HCT116 (cell line): ENCODE measurements at regions not wholly inside any gene's neighbourhood (a gene's known extent, or its start where the extent isn't known, plus 50 kb on each side); places are given as distances from the start of the nearest gene placed in this dataset.

Source experiments
- ATAC-seq: fragments of 200-7000 bp; cut with Tn5 transposase; 2 replicates; pipeline ENCODE4 v1.9.1; 2020; ENCODE audit warnings: mild to moderate bottlenecking, moderate library complexity
- BruUV-seq: library from RNA; stranded (reverse); fragments of 400-500 nt; replicated peaks from 2 replicates; lab custom pipeline; 2021; lab: Mats Ljungman, UMichigan
- CTCF ChIA-PET: fragments of 300-600 bp; sonication (Branson Sonifier 250); formaldehyde crosslinking; loops from one replicate; lab custom pipeline; 2021; ENCODE audit warnings: antibody characterized with exemption; lab: Charles Lee
- POLR2A ChIA-PET: fragments of 300-600, 350-600 bp; sonication (Branson Sonifier 250); formaldehyde crosslinking; loops from one replicate; lab custom pipeline; 2021; ENCODE audit warnings: antibody characterized with exemption; lab: Charles Lee
- RAD21 ChIA-PET, 2 experiments: fragments of 300-600 bp; sonication (Branson Sonifier 250); formaldehyde crosslinking; loops; one replicate each; lab custom pipeline; 2023; ENCODE audit warnings: low total read pairs in 2 of 2; ENCODE audit not compliant: uncharacterized antibody in 2 of 2, unreplicated experiment in 2 of 2, low non-redundant PET in 1 of 2; lab: Charles Lee
- DNase-seq: peaks from one replicate; pipeline ENCODE4 v3.0.0-alpha.2; 2010; ENCODE audit warnings: low read depth, low spot score
- H2AFZ ChIP-seq: fragments of 200-600 bp; shearing (Covaris generic), sonication (generic); 2 replicates; pipeline ENCODE4 v1.6.1; 2017; ENCODE audit warnings: low read depth, mixed run types, mixed read lengths, antibody characterized with exemption, low read length; ENCODE audit not compliant: poor library complexity, severe bottlenecking
- H3K27ac ChIP-seq: 2 replicates; pipeline ENCODE4 v1.5.1; 2012; ENCODE audit warnings: low read depth, low read length
- H3K27me3 ChIP-seq: fragments of 200-600 bp; sonication (generic); 2 replicates; pipeline ENCODE4 v1.6.1; 2016; ENCODE audit warnings: mixed run types, low read length, mixed read lengths; ENCODE audit not compliant: insufficient read depth
- H3K36me3 ChIP-seq, 2 experiments: fragments of 200-500 bp in 1 of 2; fragments of 200-600 bp in 1 of 2; sonication (Bioruptor generic) in 1 of 2; sonication (generic) in 1 of 2; 2 replicates each; pipeline versions ENCODE4 v1.5.1 to v1.6.1; 2014 to 2016; ENCODE audit warnings: low read length in 2 of 2, inconsistent platforms in 1 of 2, mixed read lengths in 1 of 2, mixed run types in 1 of 2; ENCODE audit not compliant: insufficient read depth in 2 of 2, control insufficient read depth in 1 of 2
- H3K4me1 ChIP-seq, 2 experiments: fragments of 200-600 bp in 1 of 2; sonication (generic) in 1 of 2; 2 replicates each; pipeline versions ENCODE4 v1.5.1 to v1.6.1; 2012 to 2017; ENCODE audit warnings: low read length in 2 of 2, inconsistent platforms in 1 of 2, mild to moderate bottlenecking in 1 of 2, mixed read lengths in 1 of 2, mixed run types in 1 of 2, moderate library complexity in 1 of 2; ENCODE audit not compliant: insufficient read depth in 2 of 2, control insufficient read depth in 1 of 2
- H3K4me2 ChIP-seq: fragments of 200-600 bp; sonication (generic); 2 replicates; pipeline ENCODE4 v1.6.1; 2017; ENCODE audit warnings: mixed run types, low read length, mixed read lengths
- H3K4me3 ChIP-seq, 2 experiments: fragments of 200-600 bp in 1 of 2; sonication (generic) in 1 of 2; replicated peaks in 1 of 2; 2 replicates each; pipeline ENCODE4 v1.5.1; 2011 to 2016; ENCODE audit warnings: low read length in 2 of 2, control low read depth in 1 of 2, low read depth in 1 of 2, mild to moderate bottlenecking in 1 of 2, mixed read lengths in 1 of 2, mixed run types in 1 of 2
- H3K79me2 ChIP-seq: fragments of 200-600 bp; sonication (generic); 2 replicates; pipeline ENCODE4 v1.6.1; 2017; ENCODE audit warnings: mild to moderate bottlenecking, mixed run types, low read length, moderate library complexity, mixed read lengths; ENCODE audit not compliant: insufficient read depth
- H3K9ac ChIP-seq: fragments of 200-600 bp; sonication (generic); 2 replicates; pipeline ENCODE4 v1.6.1; 2016; ENCODE audit warnings: low read length, mixed read lengths
- H3K9me2 ChIP-seq: fragments of 200-600 bp; sonication (generic), shearing (Covaris generic); 2 replicates; pipeline ENCODE4 v1.6.1; 2017; ENCODE audit warnings: mixed run types, mild to moderate bottlenecking, moderate library complexity; ENCODE audit not compliant: insufficient read depth
- H3K9me3 ChIP-seq, 2 experiments: fragments of 200-500 bp in 1 of 2; fragments of 200-600 bp in 1 of 2; sonication (Bioruptor generic) in 1 of 2; sonication (generic) in 1 of 2; 2 replicates each; pipeline ENCODE4 v1.6.1; 2014 to 2017; ENCODE audit warnings: low read length in 2 of 2, mixed read lengths in 2 of 2, inconsistent platforms in 1 of 2, low read depth in 1 of 2, mild to moderate bottlenecking in 1 of 2, mixed run types in 1 of 2, moderate library complexity in 1 of 2; ENCODE audit not compliant: control insufficient read depth in 1 of 2, insufficient read depth in 1 of 2
- H4K20me1 ChIP-seq: fragments of 200-600 bp; sonication (generic), shearing (Covaris generic); 2 replicates; pipeline ENCODE4 v1.6.1; 2017; ENCODE audit warnings: mixed run types, mild to moderate bottlenecking, moderate library complexity; ENCODE audit not compliant: insufficient read depth
- CBX3 ChIP-seq: IDR thresholded peaks from 2 replicates; pipeline ENCODE4 v1.6.1; 2012; ENCODE audit warnings: low read depth
- EGR1 ChIP-seq: IDR thresholded peaks from 2 replicates; pipeline ENCODE4 v1.6.1; 2012; ENCODE audit warnings: low read depth
- EZH2 ChIP-seq: fragments of 200-600 bp; sonication (generic); IDR thresholded peaks from 2 replicates; pipeline ENCODE4 v1.6.1; 2017; ENCODE audit warnings: antibody characterized with exemption, mixed run types
- EZH2phosphoT487 ChIP-seq: fragments of 200-600 bp; IDR thresholded peaks from 2 replicates; pipeline ENCODE4 v1.6.1; 2018; ENCODE audit warnings: antibody characterized with exemption, borderline replicate concordance
- FOSL1 ChIP-seq: IDR thresholded peaks from 2 replicates; pipeline ENCODE4 v1.6.1; 2012; ENCODE audit warnings: low read depth
- MAX ChIP-seq: IDR thresholded peaks from 2 replicates; pipeline ENCODE4 v1.6.1; 2012
- POLR2A ChIP-seq: IDR thresholded peaks from 2 replicates; pipeline ENCODE4 v1.7.0; 2011; ENCODE audit warnings: borderline replicate concordance; ENCODE audit not compliant: insufficient read depth, insufficient read length; ENCODE audit errors: extremely low read depth
- POLR2AphosphoS5 ChIP-seq: IDR thresholded peaks from 2 replicates; pipeline ENCODE4 v1.6.1; 2011; ENCODE audit warnings: mild to moderate bottlenecking, low read depth, low read length, moderate library complexity
- RAD21 ChIP-seq: IDR thresholded peaks from 2 replicates; pipeline ENCODE4 v1.6.1; 2012; ENCODE audit warnings: low read depth, mild to moderate bottlenecking
- REST ChIP-seq: IDR thresholded peaks from 2 replicates; pipeline ENCODE4 v1.6.1; 2012; ENCODE audit warnings: low read depth
- SIN3A ChIP-seq: IDR thresholded peaks from 2 replicates; pipeline ENCODE4 v1.6.1; 2012; ENCODE audit warnings: low read depth
- ZFX ChIP-seq: fragments of 450-650 bp; IDR thresholded peaks from 2 replicates; pipeline ENCODE4 v1.6.1; 2017
- intact Hi-C: fragments of 100-400 bp; cut with micrococcal nuclease; formaldehyde crosslinking; loops from 2 replicates; pipeline ENCODE4 v1.10.0; 2022

DNA sequence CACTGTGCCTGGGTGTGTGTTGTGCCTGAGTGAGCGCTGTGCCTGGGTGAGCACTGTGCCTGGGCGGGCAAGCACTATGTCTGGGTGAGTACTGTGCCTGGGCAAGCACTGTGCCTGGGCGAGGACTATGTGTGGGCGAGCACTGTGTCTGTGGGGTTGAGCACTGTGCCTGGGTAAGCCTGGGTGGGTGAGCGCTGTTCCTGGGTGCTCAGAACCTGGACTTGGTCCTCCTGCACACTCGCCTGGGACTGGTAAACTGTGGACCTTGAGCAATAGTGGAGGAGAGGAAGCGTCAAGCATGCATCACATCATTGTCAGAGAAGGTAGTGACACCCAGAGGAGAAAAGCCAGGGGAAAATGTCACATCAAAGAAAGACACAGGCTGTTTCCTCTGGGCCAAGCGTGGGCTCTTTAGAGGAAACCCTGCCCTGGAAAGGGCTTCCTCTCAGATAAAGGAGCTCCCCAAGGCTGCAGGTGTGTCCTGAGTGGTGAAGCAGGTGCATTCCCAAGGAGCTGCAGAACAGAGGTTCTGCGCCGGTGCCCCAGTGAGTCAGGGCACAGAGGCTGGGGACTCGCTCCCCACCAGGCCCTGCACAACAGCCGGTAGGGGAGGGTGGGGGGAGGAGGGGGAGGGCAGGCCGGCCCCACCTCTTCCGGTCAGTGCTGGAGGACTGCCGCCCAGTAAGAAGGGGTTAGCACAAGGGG lies 141.2 kb downstream of the TEX29 start:
- no peak for TF ChIP-seq EZH2
- no peak for TF ChIP-seq ZFX
- no peak for TF ChIP-seq FOSL1
- TF ChIP-seq EZH2phosphoT487 = no peak
- no peak for TF ChIP-seq CBX3
- no peak for TF ChIP-seq RAD21
- TF ChIP-seq EGR1 = no peak
- no peak for TF ChIP-seq MAX
- no peak for TF ChIP-seq SIN3A

DNA sequence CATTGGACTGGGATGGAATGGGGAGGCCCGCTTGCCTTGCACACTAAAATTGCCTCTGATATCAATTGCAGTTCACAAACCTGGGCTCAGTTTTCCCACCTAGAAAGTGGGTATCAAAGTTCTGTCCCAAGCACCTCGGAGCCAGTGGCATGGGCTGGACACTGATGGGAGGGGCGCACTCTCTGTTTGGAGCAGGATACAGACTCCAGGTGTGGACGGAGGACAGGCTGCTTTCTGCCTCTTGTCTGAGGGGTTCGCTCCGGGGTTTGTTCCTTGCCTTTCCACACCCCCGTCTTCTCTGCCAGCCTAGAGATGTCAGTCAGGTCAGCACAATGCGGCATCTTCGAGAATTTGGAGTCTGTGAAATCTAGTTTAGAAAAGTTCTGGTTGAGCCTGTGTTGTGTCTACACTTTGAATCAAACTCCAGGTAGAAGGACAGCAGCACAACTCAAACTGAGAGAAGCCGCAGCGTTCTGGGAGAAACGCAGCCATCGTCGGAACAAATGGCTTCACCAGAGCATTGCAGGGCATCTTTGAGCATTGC lies 141.9 kb downstream of the TEX29 start:
- no TSS peak for BruUV-seq
- TF ChIP-seq REST = no peak
- TF ChIP-seq POLR2A = no peak
- TF ChIP-seq CBX3 = no peak
- no peak for TF ChIP-seq POLR2AphosphoS5
- H3K9me3 ChIP-seq = peaks cover 0 to 5% of the 10 kb centered on the region in 2 experiments; a peak in 1 of 4 replicates
- DNase-seq (no peak), ATAC-seq (no peak)
- intact Hi-C loops = loop anchor here (5.0 to 10.0 kb wide), 2 partner anchors 390 to 517 kb away; no protein-coding TSS in a partner anchor
- H3K27me3 ChIP-seq = peaks cover 31% of the 10 kb centered on the region
- no peaks in the 10 kb centered on the region for H3K36me3 ChIP-seq
- no peak overlapping the region for H3K4me2 ChIP-seq
- H4K20me1 ChIP-seq = no peaks in the 10 kb centered on the region
- RAD21 ChIA-PET = no interaction called here
- no peaks in the 10 kb centered on the region for H3K79me2 ChIP-seq
- no peak overlapping the region for H2AFZ ChIP-seq
- H3K27ac ChIP-seq = no peak overlapping the region
- no peaks in the 10 kb centered on the region for H3K9me2 ChIP-seq
- CTCF ChIA-PET = interaction anchor here (0.6 kb wide), 1 partner anchor 395 kb away, joined by 3 read pairs; no protein-coding TSS in a partner anchor
- peaks cover 0 to 4% of the 10 kb centered on the region in 2 experiments; a peak in 1 of 4 replicates for H3K4me1 ChIP-seq
- H3K9ac ChIP-seq = no peak overlapping the region
- H3K4me3 ChIP-seq = no peak overlapping the region
- POLR2A ChIA-PET = no interaction called here

More for the DNA sequence above, 141.2 kb downstream of the TEX29 start:
- Histone ChIP-seq H3K9me2 (no peaks in the 10 kb centered on the region), H3K27ac (no peak overlapping the region), H3K79me2 (no peaks in the 10 kb centered on the region), H3K4me3 (no peak overlapping the region), H3K27me3 (peaks cover 36% of the 10 kb centered on the region), H3K4me1 (peaks cover 0 to 4% of the 10 kb centered on the region in 2 experiments; a peak in 1 of 4 replicates), H2AFZ (no peak overlapping the region), H4K20me1 (no peaks in the 10 kb centered on the region), H3K4me2 (no peak overlapping the region), H3K9ac (no peak overlapping the region), H3K9me3 (peaks cover 0 to 5% of the 10 kb centered on the region in 2 experiments; a peak in 1 of 4 replicates), H3K36me3 (no peaks in the 10 kb centered on the region)
- no TSS peak for BruUV-seq
- DNase-seq = no peak
- ATAC-seq = 0 out of 2 replicates have a peak, but pooled peaks have one; percentile 5
- intact Hi-C loops = loop anchor here (5.0 to 10.0 kb wide), 2 partner anchors 389 to 517 kb away; no protein-coding TSS in a partner anchor
- ChIA-PET RAD21 (no interaction called here), CTCF (no interaction called here), POLR2A (no interaction called here)
